ENCODE measurements at regions not wholly inside any gene's neighbourhood (a gene's known extent, or its start where the extent isn't known, plus 50 kb on each side); places are given as distances from the start of the nearest gene placed in this dataset.

GRCh38 chr13:73535341-73535740 is 476.5 kb downstream of the KLF5 start:
- no peak for DNase-seq (ENCODE audit: low read depth)
- H3K4me3 ChIP-seq (ENCODE audit: control insufficient read depth, low read depth, low read length) = no peak overlapping the region
- no peak for TF ChIP-seq CTCF (IDR thresholded peaks at IDR 0.05; ENCODE audit: control insufficient read depth, insufficient read depth, low read depth, low read length, missing control alignments)

- DNase-seq (ENCODE audit: low read depth) = no peak
- no peak for TF ChIP-seq CTCF (IDR thresholded peaks at IDR 0.05; ENCODE audit: control insufficient read depth, insufficient read depth, low read depth, low read length, missing control alignments)
- H3K4me3 ChIP-seq (ENCODE audit: control insufficient read depth, low read depth, low read length) = no peak overlapping the region
These were observed 474.2 kb downstream of the KLF5 start for GRCh38 chr13:73532987-73533510.

GRCh38 chr13:73532582-73532981 is 473.8 kb downstream of the KLF5 start:
- TF ChIP-seq CTCF (IDR thresholded peaks at IDR 0.05; ENCODE audit: control insufficient read depth, insufficient read depth, low read depth, low read length, missing control alignments) = no peak
- no peak overlapping the region for H3K4me3 ChIP-seq (ENCODE audit: control insufficient read depth, low read depth, low read length)
- DNase-seq (ENCODE audit: low read depth) = no peak

GRCh38 chr13:73531014-73531413 is 472.2 kb downstream of the KLF5 start:
- no peak for TF ChIP-seq CTCF (IDR thresholded peaks at IDR 0.05; ENCODE audit: control insufficient read depth, insufficient read depth, low read depth, low read length, missing control alignments)
- no peak overlapping the region for H3K4me3 ChIP-seq (ENCODE audit: control insufficient read depth, low read depth, low read length)
- no peak for DNase-seq (ENCODE audit: low read depth)

- DNase-seq (ENCODE audit: low read depth) = no peak
- no peak for TF ChIP-seq CTCF (IDR thresholded peaks at IDR 0.05; ENCODE audit: control insufficient read depth, insufficient read depth, low read depth, low read length, missing control alignments)
- H3K4me3 ChIP-seq (ENCODE audit: control insufficient read depth, low read depth, low read length) = no peak overlapping the region
These were observed 464.1 kb downstream of the KLF5 start for GRCh38 chr13:73522937-73523336.

GRCh38 chr13:73521985-73522524 is 463.2 kb downstream of the KLF5 start:
- no peak for DNase-seq (ENCODE audit: low read depth)
- TF ChIP-seq CTCF (IDR thresholded peaks at IDR 0.05; ENCODE audit: control insufficient read depth, insufficient read depth, low read depth, low read length, missing control alignments) = no peak
- H3K4me3 ChIP-seq (ENCODE audit: control insufficient read depth, low read depth, low read length) = no peak overlapping the region

- H3K4me3 ChIP-seq (ENCODE audit: control insufficient read depth, low read depth, low read length) = no peak overlapping the region
- TF ChIP-seq CTCF (IDR thresholded peaks at IDR 0.05; ENCODE audit: control insufficient read depth, insufficient read depth, low read depth, low read length, missing control alignments) = no peak
- DNase-seq (ENCODE audit: low read depth) = no peak
These were observed 462.5 kb downstream of the KLF5 start for GRCh38 chr13:73521290-73521624.
